ENCODE measurements at regions not wholly inside any gene's neighbourhood (a gene's known extent, or its start where the extent isn't known, plus 50 kb on each side); places are given as distances from the start of the nearest gene placed in this dataset.

DNA sequence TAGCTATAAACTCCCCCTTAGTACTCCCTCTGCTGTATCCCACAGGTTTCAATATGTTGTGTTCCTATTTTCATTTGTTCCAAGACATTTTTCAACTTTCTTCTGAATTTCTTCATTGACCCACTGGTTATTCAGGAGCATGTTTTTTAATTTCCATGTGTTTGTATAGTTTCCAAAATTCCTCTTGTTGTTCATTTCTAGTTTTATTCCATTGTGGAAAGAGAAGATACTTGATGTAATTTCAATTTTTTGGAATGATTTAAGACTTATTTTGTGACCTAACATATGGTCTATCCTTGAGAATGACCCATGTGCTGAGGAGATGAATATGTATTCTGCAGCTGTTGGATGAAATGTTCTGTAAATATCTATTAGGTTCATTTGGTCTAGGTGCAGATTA lies 497.2 kb downstream of the BCKDHB start:
- no peak overlapping the region for H3K4me2 ChIP-seq
- no peaks in the 10 kb centered on the region for H4K20me1 ChIP-seq (ENCODE audit: insufficient read depth)
- no peak overlapping the region for H3K27ac ChIP-seq
- no peaks in the 10 kb centered on the region for H3K27me3 ChIP-seq (ENCODE audit: insufficient read depth, low read depth)
- H2AFZ ChIP-seq (ENCODE audit: low read depth): no peak overlapping the region
- H3K4me1 ChIP-seq (ENCODE audit: low read depth, poor library complexity, severe bottlenecking): peaks cover 8% of the 10 kb centered on the region
- TF ChIP-seq, protein P1, sequence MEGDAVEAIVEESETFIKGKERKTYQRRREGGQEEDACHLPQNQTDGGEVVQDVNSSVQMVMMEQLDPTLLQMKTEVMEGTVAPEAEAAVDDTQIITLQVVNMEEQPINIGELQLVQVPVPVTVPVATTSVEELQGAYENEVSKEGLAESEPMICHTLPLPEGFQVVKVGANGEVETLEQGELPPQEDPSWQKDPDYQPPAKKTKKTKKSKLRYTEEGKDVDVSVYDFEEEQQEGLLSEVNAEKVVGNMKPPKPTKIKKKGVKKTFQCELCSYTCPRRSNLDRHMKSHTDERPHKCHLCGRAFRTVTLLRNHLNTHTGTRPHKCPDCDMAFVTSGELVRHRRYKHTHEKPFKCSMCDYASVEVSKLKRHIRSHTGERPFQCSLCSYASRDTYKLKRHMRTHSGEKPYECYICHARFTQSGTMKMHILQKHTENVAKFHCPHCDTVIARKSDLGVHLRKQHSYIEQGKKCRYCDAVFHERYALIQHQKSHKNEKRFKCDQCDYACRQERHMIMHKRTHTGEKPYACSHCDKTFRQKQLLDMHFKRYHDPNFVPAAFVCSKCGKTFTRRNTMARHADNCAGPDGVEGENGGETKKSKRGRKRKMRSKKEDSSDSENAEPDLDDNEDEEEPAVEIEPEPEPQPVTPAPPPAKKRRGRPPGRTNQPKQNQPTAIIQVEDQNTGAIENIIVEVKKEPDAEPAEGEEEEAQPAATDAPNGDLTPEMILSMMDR (conservative IDR thresholded peaks at IDR 0.05; ENCODE audit: low read depth, low read length): no peak
- no peaks in the 10 kb centered on the region for H3K79me2 ChIP-seq (ENCODE audit: insufficient read depth, low read depth)
- H3K36me3 ChIP-seq (ENCODE audit: insufficient read depth): no peaks in the 10 kb centered on the region
- no peak overlapping the region for H3K9ac ChIP-seq
- no peak overlapping the region for H3K4me3 ChIP-seq (IDR thresholded peaks at IDR 0.05; ENCODE audit: insufficient read depth, low read depth, low read length)

DNA sequence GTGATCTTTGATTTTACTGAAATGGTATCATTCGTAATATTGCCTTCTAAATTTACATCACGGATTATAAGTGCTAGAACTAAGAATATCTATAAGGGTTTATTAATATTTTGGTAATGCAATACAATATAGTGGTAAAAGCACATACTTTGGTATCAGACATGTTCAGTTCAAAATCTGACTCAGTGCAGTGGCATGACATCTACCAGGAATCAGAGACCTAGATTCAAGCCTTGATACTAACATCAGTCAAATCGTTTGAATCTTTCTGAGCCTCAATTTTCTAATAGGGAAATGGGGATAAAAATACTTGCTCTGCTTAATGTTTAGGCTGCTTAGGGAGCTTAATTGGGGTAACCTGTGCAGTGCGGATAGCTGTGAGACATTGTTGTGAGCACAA lies 488.0 kb downstream of the BCKDHB start:
- TF ChIP-seq, protein P1 (conservative IDR thresholded peaks at IDR 0.05; ENCODE audit: low read depth, low read length): no peak
- Histone ChIP-seq H3K36me3 (ENCODE audit: insufficient read depth) (no peaks in the 10 kb centered on the region), H3K9ac (no peak overlapping the region), H3K27ac (no peak overlapping the region), H3K27me3 (ENCODE audit: insufficient read depth, low read depth) (no peaks in the 10 kb centered on the region), H3K79me2 (ENCODE audit: insufficient read depth, low read depth) (no peaks in the 10 kb centered on the region), H3K4me3 (IDR thresholded peaks at IDR 0.05; ENCODE audit: insufficient read depth, low read depth, low read length) (no peak overlapping the region), H4K20me1 (ENCODE audit: insufficient read depth) (no peaks in the 10 kb centered on the region), H2AFZ (ENCODE audit: low read depth) (no peak overlapping the region), H3K4me2 (no peak overlapping the region), H3K4me1 (ENCODE audit: low read depth, poor library complexity, severe bottlenecking) (no peaks in the 10 kb centered on the region)

DNA sequence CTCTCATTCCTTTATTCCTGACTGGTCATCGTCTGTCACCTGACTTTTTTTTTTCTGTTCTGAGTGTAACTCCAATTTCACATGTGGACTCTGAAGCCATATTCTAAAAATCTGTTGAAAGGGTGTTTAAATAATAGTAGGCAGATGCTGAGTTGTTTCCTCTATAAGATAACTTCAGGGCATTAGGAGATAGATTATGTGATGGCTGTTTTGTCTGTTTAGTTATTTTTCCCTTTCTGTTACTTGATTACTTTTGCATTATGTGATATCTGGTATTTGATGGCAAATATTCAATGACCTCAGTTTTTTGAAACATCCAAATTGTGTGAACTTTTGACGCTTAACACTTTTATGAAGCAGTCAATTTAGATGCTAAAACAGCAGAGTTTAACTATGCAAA lies 486.0 kb downstream of the BCKDHB start:
- Histone ChIP-seq H3K27ac (no peak overlapping the region), H4K20me1 (ENCODE audit: insufficient read depth) (no peaks in the 10 kb centered on the region), H3K36me3 (ENCODE audit: insufficient read depth) (no peaks in the 10 kb centered on the region), H3K4me1 (ENCODE audit: low read depth, poor library complexity, severe bottlenecking) (no peaks in the 10 kb centered on the region), H3K79me2 (ENCODE audit: insufficient read depth, low read depth) (no peaks in the 10 kb centered on the region), H3K27me3 (ENCODE audit: insufficient read depth, low read depth) (no peaks in the 10 kb centered on the region), H3K4me3 (IDR thresholded peaks at IDR 0.05; ENCODE audit: insufficient read depth, low read depth, low read length) (no peak overlapping the region), H2AFZ (ENCODE audit: low read depth) (no peak overlapping the region), H3K9ac (no peak overlapping the region), H3K4me2 (no peak overlapping the region)
- TF ChIP-seq, protein P1 (conservative IDR thresholded peaks at IDR 0.05; ENCODE audit: low read depth, low read length): no peak

DNA sequence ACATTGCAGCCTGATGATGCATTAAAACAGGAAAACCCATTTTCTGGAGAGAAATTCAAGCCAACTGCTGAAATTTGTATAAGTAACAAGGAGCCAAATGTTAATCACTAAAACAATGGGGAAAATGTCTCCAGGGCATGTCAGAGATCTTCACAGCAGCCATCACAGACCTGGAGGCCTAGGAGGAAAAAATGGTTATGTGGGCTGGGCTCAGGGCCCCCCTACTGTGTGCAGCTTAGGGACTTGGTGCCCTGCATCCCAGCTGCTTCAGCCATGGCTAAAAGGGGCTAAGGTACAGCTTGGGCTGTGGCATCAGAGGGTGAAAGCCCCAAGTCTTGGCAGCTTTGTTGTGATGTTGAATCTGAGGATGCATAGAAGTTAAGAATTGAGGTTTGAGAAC lies 479.8 kb downstream of the BCKDHB start:
- no peaks in the 10 kb centered on the region for H3K79me2 ChIP-seq (ENCODE audit: insufficient read depth, low read depth)
- no peaks in the 10 kb centered on the region for H3K27me3 ChIP-seq (ENCODE audit: insufficient read depth, low read depth)
- no peak overlapping the region for H3K4me3 ChIP-seq (IDR thresholded peaks at IDR 0.05; ENCODE audit: insufficient read depth, low read depth, low read length)
- H3K9ac ChIP-seq: no peak overlapping the region
- no peaks in the 10 kb centered on the region for H3K36me3 ChIP-seq (ENCODE audit: insufficient read depth)
- H3K4me2 ChIP-seq: no peak overlapping the region
- TF ChIP-seq, protein P1 (conservative IDR thresholded peaks at IDR 0.05; ENCODE audit: low read depth, low read length): no peak
- no peak overlapping the region for H3K27ac ChIP-seq
- H3K4me1 ChIP-seq (ENCODE audit: low read depth, poor library complexity, severe bottlenecking): no peaks in the 10 kb centered on the region
- H4K20me1 ChIP-seq (ENCODE audit: insufficient read depth): no peaks in the 10 kb centered on the region
- H2AFZ ChIP-seq (ENCODE audit: low read depth): no peak overlapping the region
